HepG2 (cell line): ENCODE measurements at regions not wholly inside any gene's neighbourhood (a gene's known extent, or its start where the extent isn't known, plus 50 kb on each side); places are given as distances from the start of the nearest gene placed in this dataset.

Experiments
- ATAC-seq: fragments of 200-7000 bp; cut with Tn5 transposase; 3 replicates; pipeline ENCODE4 v1.9.1; 2020; ENCODE audit warnings: mild to moderate bottlenecking, moderate library complexity
- BruUV-seq: library from RNA; stranded (reverse); fragments of 400-500 nt; replicated peaks from 2 replicates; lab custom pipeline; 2021; lab: Mats Ljungman, UMichigan
- CTCF ChIA-PET: fragments of 300-600 bp; formaldehyde crosslinking; extraction: SDS; loops from one replicate; lab custom pipeline; 2021; ENCODE audit warnings: low total read pairs, inconsistent platforms, low intra/inter-chr PET ratio; lab: Yijun Ruan, JAX
- POLR2A ChIA-PET: fragments of 350-600 bp; sonication (Branson Sonifier 250); formaldehyde crosslinking; loops from one replicate; lab custom pipeline; 2020; ENCODE audit warnings: antibody characterized with exemption, inconsistent platforms; lab: Yijun Ruan, JAX
- DNase-seq: peaks from one replicate; pipeline ENCODE4 v3.0.0-alpha.2; 2015; ENCODE audit warnings: low spot score
- FAIRE-seq: peaks from 3 replicates; lab custom pipeline; 2011; peaks lifted over from hg19 to GRCh38; lab: Jason Lieb, UNC
- H2AFZ ChIP-seq: one replicate; pipeline ENCODE4 v1.6.1; 2011; ENCODE audit warnings: low read length, inconsistent platforms
- H3K27ac ChIP-seq: fragments of 300-600 bp; 3 replicates; pipeline ENCODE4 v1.8.0; 2011; ENCODE audit warnings: mixed run types, mild to moderate bottlenecking, mixed read lengths, low read length, inconsistent platforms; ENCODE audit not compliant: insufficient read depth; ENCODE audit errors: extremely low read length
- H3K27me3 ChIP-seq, 2 experiments: fragments of 200-600 bp in 1 of 2; 2 replicates in 1 of 2; 3 replicates in 1 of 2; pipeline versions ENCODE4 v1.6.0 to v1.8.0; 2011; ENCODE audit warnings: low read length in 2 of 2, mild to moderate bottlenecking in 2 of 2, moderate library complexity in 2 of 2, inconsistent platforms in 1 of 2; ENCODE audit not compliant: insufficient read depth in 2 of 2, control insufficient read depth in 1 of 2
- H3K36me3 ChIP-seq, 2 experiments: fragments of 200-600 bp in 1 of 2; replicated peaks in 1 of 2; 2 replicates in 1 of 2; 3 replicates in 1 of 2; pipeline versions ENCODE4 v1.5.1 to v1.8.0; 2011; ENCODE audit warnings: low read length in 2 of 2, inconsistent platforms in 1 of 2; ENCODE audit not compliant: insufficient read depth in 2 of 2, control insufficient read depth in 1 of 2
- H3K4me1 ChIP-seq: 2 replicates; pipeline ENCODE4 v1.5.1; 2012; ENCODE audit warnings: low read length, inconsistent platforms; ENCODE audit not compliant: insufficient read depth
- H3K4me2 ChIP-seq: 2 replicates; pipeline ENCODE4 v1.6.0; 2011; ENCODE audit warnings: low read depth, low read length, inconsistent platforms
- H3K4me3 ChIP-seq, 3 experiments: fragments of 200-600 bp in 1 of 3; sonication (generic), shearing (Covaris generic) in 1 of 3; replicated peaks in 1 of 3; 2 replicates each; pipeline ENCODE4 v1.5.1; 2011 to 2016; ENCODE audit warnings: low read length in 3 of 3, inconsistent platforms in 2 of 3, low read depth in 2 of 3, mild to moderate bottlenecking in 2 of 3, control low read depth in 1 of 3, mixed read lengths in 1 of 3; ENCODE audit not compliant: insufficient read depth in 1 of 3
- H3K79me2 ChIP-seq: one replicate; pipeline ENCODE4 v1.6.1; 2011; ENCODE audit warnings: low read length, inconsistent platforms; ENCODE audit not compliant: insufficient read depth
- H3K9ac ChIP-seq: 2 replicates; pipeline ENCODE4 v1.6.0; 2011; ENCODE audit warnings: mild to moderate bottlenecking, low read depth, low read length, inconsistent platforms; ENCODE audit not compliant: insufficient read depth
- H3K9me3 ChIP-seq: 2 replicates; pipeline ENCODE4 v1.5.1; 2012; ENCODE audit warnings: mild to moderate bottlenecking, low read length
- H4K20me1 ChIP-seq: 2 replicates; pipeline ENCODE4 v1.6.0; 2011; ENCODE audit warnings: inconsistent platforms, mild to moderate bottlenecking, low read length, moderate library complexity; ENCODE audit not compliant: insufficient read depth
- ARNT ChIP-seq: fragments of 450-650 bp; IDR thresholded peaks from 2 replicates; pipeline ENCODE4 v1.6.1; 2017
- DR1 ChIP-seq: sonication (generic); formaldehyde crosslinking; IDR thresholded peaks from 2 replicates; pipeline ENCODE4 v1.8.0; 2021; ENCODE audit warnings: mild to moderate bottlenecking, missing genetic modification reagents, inconsistent platforms
- GABPB1 ChIP-seq: IDR thresholded peaks from 2 replicates; pipeline ENCODE4 v1.6.1; 2016; ENCODE audit warnings: mild to moderate bottlenecking, missing genetic modification reagents, moderate library complexity, missing compliant biosample characterization
- JARID2 ChIP-seq: sonication (generic); formaldehyde crosslinking; IDR thresholded peaks from 2 replicates; pipeline ENCODE4 v1.8.1; 2023; ENCODE audit warnings: missing genetic modification reagents, inconsistent platforms; ENCODE audit not compliant: insufficient replicate concordance
- MYC ChIP-seq: sonication (generic); formaldehyde crosslinking; IDR thresholded peaks from 2 replicates; pipeline ENCODE4 v1.9.0; 2021; ENCODE audit warnings: missing genetic modification reagents, borderline replicate concordance
- POLR2G ChIP-seq: fragments of 200-400 bp; formaldehyde crosslinking; IDR thresholded peaks from 2 replicates; pipeline ENCODE4 v1.6.1; 2018; ENCODE audit warnings: mild to moderate bottlenecking, low read depth, low read length, moderate library complexity
- RARA ChIP-seq: IDR thresholded peaks from 2 replicates; pipeline ENCODE4 v1.6.1; 2016; ENCODE audit warnings: missing genetic modification reagents, missing compliant biosample characterization
- RXRA ChIP-seq: sonication (generic); formaldehyde crosslinking; IDR thresholded peaks from 2 replicates; pipeline ENCODE4 v1.5.1; 2020; ENCODE audit warnings: missing genetic modification reagents
- ZMYM2 ChIP-seq: sonication (generic); formaldehyde crosslinking; IDR thresholded peaks from 2 replicates; pipeline ENCODE4 v1.8.0; 2022; ENCODE audit warnings: mild to moderate bottlenecking, missing genetic modification reagents
- ZNF224 ChIP-seq: sonication (generic); formaldehyde crosslinking; IDR thresholded peaks from 2 replicates; pipeline ENCODE4 v1.5.0; 2020; ENCODE audit warnings: mild to moderate bottlenecking, missing genetic modification reagents
- ZNF333 ChIP-seq: sonication (generic); formaldehyde crosslinking; IDR thresholded peaks from 2 replicates; pipeline ENCODE4 v1.4.0; 2020; ENCODE audit warnings: mild to moderate bottlenecking, missing genetic modification reagents, borderline replicate concordance
- ZNF530 ChIP-seq: sonication (generic); formaldehyde crosslinking; IDR thresholded peaks from 2 replicates; pipeline ENCODE4 v1.5.0; 2020; ENCODE audit warnings: low read depth, mild to moderate bottlenecking, missing genetic modification reagents
- whole genome bisulfite sequencing: methylation state at CpG from one replicate; pipeline ENCODE4 v1.1.6; 2017; ENCODE audit warnings: low lambda C conversion rate; 5-methylcytosine and 5-hydroxymethylcytosine counted together
- in situ Hi-C: cut with HindIII; loops from 2 replicates; pipeline ENCODE4 v1.10.0; 2017; ENCODE audit warnings: low pct_unique_long_range_greater_than_20kb; ENCODE audit not compliant: extremely low pct_ligation_motif_present
- intact Hi-C: fragments of 100-400 bp; cut with micrococcal nuclease; formaldehyde crosslinking; loops from one replicate; pipeline ENCODE4 v1.10.0; 2022; ENCODE audit not compliant: unreplicated experiment
- TF ChIP-seq, protein P1 (sequence below): sonication (generic); formaldehyde crosslinking; IDR thresholded peaks from 2 replicates; pipeline ENCODE4 v1.5.1; 2020; ENCODE audit warnings: missing genetic modification reagents, mild to moderate bottlenecking, borderline replicate concordance
- TF ChIP-seq, protein P2 (sequence below): sonication (generic); formaldehyde crosslinking; IDR thresholded peaks from 2 replicates; pipeline ENCODE4 v1.4.0; 2020; ENCODE audit warnings: missing genetic modification reagents; ENCODE audit errors: not compliant biosample characterization

DNA sequence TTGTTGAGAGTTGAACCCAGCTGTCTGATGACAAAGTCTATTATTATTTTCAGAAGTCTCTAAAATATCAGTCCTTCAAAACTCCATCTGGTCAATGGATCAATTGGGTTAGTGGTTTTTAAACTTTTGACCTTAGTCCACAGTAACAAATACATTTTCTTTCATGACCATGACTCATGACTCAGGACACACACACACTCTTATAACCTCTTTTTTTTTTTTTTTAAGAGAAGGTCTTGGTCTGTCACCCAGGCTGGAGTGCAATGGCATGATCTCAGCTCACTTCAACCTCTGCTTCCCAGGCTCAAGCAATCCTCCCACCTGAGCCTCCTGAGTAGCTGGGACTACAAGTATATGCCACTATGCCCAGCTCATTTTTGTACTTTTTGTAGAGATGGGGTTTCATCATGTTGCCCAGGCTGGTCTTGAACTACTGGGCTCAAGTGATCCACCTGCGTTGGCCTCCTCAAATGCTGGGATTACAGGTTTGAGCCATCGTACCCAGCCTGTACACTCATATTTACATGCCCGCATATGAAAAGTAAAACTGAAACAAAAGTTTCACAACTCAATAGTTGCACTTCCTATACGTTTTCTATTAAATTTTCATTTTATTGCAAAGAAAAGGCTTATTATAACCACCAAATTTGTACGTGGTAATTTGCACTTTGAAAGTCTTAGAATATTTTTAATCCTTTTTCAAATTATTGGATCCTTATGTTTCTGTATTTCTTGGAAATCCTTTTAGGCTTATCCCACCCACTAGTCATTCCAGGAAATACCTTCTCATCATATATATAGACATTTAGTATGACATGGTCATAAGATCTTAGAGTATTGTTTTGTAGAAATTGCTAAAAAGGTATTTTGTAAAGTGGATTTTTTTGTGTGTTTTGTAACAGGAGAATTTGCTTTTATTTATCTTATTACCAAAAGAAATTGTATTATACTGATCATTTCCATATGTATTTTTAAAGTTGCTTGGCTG lies 199.0 kb downstream of the LPIN1 start:
- no TSS peak for BruUV-seq
- DNase-seq (no peak), FAIRE-seq (no peak)
- Histone ChIP-seq H3K4me3 (no peak overlapping the region), H3K27ac (no peak overlapping the region), H3K79me2 (no peaks in the 10 kb centered on the region), H3K4me2 (no peak overlapping the region), H3K9me3 (no peaks in the 10 kb centered on the region), H3K36me3 (no peaks in the 10 kb centered on the region)
- in situ Hi-C loops, result no loop called here
- CTCF ChIA-PET, result no interaction called here
- WGBS, result 22% methylated on average over 5 of the region's 5 CpGs
- TF ChIP-seq RARA (peak; percentile 59; the same call in 1 of the 2 replicates), ARNT (no peak)
- TF ChIP-seq, all 625 proteins: peak for 1
- intact Hi-C loops, result no loop called here
- POLR2A ChIA-PET, result no interaction called here
- no peaks in the 10 kb centered on the region for H4K20me1 ChIP-seq
- H2AFZ ChIP-seq, result no peak overlapping the region
- H3K27me3 ChIP-seq, result no peaks in the 10 kb centered on the region
- ATAC-seq, result no peak; the same call in 2 of the 3 replicates
- H3K4me1 ChIP-seq, result no peaks in the 10 kb centered on the region
- no peak overlapping the region for H3K9ac ChIP-seq

DNA sequence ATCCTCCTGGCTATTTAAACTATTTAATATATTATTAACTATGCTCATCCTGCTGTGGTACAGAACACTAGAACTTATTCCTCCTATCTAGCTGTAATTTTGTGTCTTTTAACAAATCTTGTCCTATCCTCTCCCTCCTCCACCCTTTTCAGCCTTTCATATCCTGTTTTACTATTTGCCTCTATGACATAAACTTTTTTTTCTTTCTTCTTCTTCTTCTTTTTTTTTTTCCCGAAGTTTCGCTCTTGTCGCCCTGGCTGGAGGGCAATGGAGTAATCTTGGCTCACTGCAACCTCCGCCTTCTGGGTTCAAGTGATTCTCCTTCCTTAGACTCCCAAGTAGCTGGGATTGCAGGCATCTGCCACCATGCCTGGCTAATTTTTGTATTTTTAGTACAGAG lies 201.5 kb downstream of the LPIN1 start:
- H2AFZ ChIP-seq, result no peak overlapping the region
- H3K4me3 ChIP-seq, result no peak overlapping the region
- no peak for FAIRE-seq
- CTCF ChIA-PET, result no interaction called here
- ATAC-seq, result no peak
- no TSS peak for BruUV-seq
- H3K27ac ChIP-seq, result no peak overlapping the region
- POLR2A ChIA-PET, result no interaction called here
- no peak for TF ChIP-seq ZNF333 (CRISPR knock-in tag)
- no peak for TF ChIP-seq POLR2G
- TF ChIP-seq JARID2 (CRISPR knock-in tag), result no peak
- no peak for TF ChIP-seq ZNF224 (CRISPR knock-in tag)
- TF ChIP-seq MYC (CRISPR knock-in tag), result no peak
- TF ChIP-seq, protein P1, sequence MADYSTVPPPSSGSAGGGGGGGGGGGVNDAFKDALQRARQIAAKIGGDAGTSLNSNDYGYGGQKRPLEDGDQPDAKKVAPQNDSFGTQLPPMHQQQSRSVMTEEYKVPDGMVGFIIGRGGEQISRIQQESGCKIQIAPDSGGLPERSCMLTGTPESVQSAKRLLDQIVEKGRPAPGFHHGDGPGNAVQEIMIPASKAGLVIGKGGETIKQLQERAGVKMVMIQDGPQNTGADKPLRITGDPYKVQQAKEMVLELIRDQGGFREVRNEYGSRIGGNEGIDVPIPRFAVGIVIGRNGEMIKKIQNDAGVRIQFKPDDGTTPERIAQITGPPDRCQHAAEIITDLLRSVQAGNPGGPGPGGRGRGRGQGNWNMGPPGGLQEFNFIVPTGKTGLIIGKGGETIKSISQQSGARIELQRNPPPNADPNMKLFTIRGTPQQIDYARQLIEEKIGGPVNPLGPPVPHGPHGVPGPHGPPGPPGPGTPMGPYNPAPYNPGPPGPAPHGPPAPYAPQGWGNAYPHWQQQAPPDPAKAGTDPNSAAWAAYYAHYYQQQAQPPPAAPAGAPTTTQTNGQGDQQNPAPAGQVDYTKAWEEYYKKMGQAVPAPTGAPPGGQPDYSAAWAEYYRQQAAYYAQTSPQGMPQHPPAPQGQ (CRISPR knock-in tag), result no peak
- no peak for TF ChIP-seq GABPB1 (CRISPR knock-in tag)
- no peak for TF ChIP-seq ZMYM2
- TF ChIP-seq RXRA (CRISPR knock-in tag), result no peak
- TF ChIP-seq ZNF530 (CRISPR knock-in tag), result no peak
- TF ChIP-seq, protein P2, sequence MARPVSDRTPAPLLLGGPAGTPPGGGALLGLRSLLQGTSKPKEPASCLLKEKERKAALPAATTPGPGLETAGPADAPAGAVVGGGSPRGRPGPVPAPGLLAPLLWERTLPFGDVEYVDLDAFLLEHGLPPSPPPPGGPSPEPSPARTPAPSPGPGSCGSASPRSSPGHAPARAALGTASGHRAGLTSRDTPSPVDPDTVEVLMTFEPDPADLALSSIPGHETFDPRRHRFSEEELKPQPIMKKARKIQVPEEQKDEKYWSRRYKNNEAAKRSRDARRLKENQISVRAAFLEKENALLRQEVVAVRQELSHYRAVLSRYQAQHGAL (CRISPR knock-in tag), result no peak
- no peak for TF ChIP-seq DR1 (CRISPR knock-in tag)
- in situ Hi-C loops (no loop called here), intact Hi-C loops (no loop called here)
- no peaks in the 10 kb centered on the region for H3K27me3 ChIP-seq
- H3K4me1 ChIP-seq, result no peaks in the 10 kb centered on the region
- no peak overlapping the region for H3K9ac ChIP-seq
- no peaks in the 10 kb centered on the region for H4K20me1 ChIP-seq
- WGBS, result 36% methylated on average over 4 of the region's 4 CpGs
- H3K9me3 ChIP-seq, result no peaks in the 10 kb centered on the region
- no peak for DNase-seq
- H3K36me3 ChIP-seq, result no peaks in the 10 kb centered on the region
- H3K4me2 ChIP-seq, result no peak overlapping the region
- no peaks in the 10 kb centered on the region for H3K79me2 ChIP-seq
